NCI-H2227 treated with DMSO at 0.1 percent for 48 hours (cell line): ENCODE measurements at regions not wholly inside any gene's neighbourhood (a gene's known extent, or its start where the extent isn't known, plus 50 kb on each side); places are given as distances from the start of the nearest gene placed in this dataset.

Source experiments
- DNase-seq: peaks from one replicate; lab custom pipeline; 2025; lab: John Stamatoyannopoulos, UW

DNA sequence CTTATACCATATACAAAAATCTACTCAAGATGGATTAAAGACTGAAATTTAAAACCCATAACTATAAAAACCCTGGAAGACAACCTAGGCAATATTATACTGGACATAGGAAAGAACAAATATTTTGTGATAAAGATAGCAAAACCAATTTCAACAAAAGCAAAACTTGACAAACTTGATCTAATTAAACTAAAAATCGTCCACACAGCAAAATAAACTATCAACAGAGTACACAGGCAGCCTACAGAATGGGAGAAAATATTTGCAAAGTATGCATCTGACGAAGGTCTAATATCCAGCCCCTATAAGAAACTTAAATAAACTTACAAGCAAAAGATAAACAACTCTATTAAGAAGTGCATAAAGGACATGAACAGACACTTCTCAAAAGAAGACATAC lies 240.1 kb downstream of the HGF start:
- DNase-seq = no peak

DNA sequence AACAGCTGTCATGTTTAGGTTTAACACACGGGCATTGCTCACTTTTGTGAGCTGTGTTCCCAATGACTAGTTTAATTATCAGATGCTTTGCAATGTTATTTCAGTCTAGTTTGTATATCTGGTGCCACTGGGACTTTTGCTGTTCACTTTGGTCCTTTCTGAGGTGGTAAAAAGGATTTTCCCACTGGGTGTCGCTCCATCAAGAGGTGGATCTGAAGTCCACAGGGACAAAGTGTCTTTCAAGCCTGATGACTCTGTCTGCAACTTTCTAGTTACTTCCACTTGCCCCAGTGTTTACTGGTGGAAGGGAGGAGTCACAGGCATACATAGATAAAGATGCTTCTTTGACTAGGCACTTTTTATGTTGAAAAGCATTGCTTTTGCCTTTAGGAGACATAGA lies 242.2 kb downstream of the HGF start:
- DNase-seq = no peak

DNA sequence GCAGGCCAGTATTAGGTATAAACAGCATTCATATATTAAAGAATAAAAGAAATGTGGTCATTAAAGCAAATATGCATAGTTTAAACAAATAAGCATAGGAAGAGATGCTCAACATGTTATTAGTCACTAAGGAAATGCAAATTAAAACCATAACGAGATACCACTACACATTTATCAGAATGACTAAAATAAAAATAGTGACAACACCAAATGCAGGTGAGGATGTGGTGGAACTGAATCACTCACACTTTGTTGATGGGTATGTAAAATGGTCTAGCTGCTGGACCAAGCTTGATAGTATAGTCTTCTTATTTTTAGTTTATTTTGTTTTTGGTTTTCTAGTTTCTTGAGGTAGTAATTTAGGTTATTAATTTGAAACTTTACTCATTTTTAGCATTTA lies 242.9 kb downstream of the HGF start:
- DNase-seq = no peak

- no peak for DNase-seq
These were observed 244.0 kb downstream of the HGF start for GRCh38 chr7:81525841-81526240.

- DNase-seq = no peak
These were observed 250.0 kb downstream of the HGF start for GRCh38 chr7:81519886-81520285.

DNA sequence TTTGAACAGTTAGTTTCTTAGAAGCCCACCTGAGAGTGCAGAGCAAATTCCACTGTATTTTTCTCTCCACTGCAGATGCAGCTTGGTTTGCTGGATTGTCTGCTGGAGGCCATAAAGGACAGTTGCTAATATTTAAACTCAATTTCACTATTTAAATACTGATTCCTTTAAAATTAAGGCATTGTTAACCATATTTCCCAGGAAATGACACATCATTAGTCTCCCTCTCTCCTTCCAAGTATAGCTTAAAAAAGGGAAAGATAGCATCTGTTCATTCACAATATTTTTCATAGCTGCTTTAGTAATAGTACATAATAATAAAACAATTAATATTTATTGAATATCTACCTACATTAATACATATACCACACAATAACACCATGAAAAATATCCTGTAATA lies 252.9 kb downstream of the HGF start:
- no peak for DNase-seq

DNA sequence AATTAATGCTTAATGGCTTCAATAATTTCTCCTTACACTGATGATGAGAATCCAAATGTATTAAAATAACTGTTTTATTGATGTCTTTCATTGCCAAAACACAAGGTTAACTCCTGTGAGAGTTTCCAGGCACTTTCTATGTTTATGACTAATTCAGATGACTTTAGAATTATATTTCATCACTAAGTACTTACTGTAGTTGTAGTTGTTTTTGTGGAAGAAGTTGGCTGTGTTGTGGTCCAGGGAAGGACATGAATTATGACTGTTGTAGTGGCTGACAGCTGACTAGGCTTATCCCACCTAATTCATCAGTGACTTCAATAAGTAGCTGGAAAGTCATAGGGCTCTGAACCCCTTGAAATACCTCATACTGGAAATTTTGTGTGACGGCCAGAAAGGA lies 254.8 kb downstream of the HGF start:
- no peak for DNase-seq

GRCh38 chr7:81514546-81514945 lies 255.3 kb downstream of the HGF start:
- no peak for DNase-seq

DNA sequence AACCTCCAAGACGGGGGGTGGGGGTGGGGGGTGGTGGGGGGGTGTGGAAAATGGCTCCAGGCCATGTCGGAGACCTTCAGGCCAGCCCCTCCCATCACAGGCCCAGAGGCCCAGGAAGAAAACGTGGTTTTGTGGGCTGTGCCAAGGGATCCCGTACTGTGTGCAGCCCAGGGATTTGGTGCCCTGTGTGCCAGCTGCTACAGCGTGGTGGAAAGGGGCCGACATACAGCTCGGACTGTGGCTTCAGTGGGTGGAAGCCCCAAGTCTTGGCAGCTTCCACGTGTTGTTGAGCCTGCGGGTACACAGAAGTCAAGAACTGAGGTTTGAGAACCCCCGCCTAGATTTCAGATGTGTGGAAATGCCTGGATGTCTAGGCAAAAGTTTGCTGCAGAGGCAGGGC lies 259.7 kb downstream of the HGF start:
- no peak for DNase-seq

DNA sequence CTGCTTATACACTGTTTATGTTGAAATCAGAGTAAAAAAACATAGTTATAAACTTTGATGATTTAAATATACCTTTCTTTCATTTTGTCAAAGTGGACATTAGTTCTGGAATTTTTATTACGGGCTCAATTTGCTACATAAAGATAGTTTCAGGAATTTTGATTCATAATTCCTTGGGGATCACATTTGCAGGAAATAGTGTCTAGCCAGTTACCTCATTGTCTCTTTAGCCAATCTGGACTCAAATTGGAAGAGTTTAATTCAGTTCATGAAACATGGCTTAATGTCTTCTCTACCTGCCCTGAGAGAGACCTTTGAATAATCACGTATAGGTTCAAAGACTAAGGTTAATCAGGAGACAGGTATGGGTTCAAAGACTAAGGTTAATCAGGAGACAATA lies 262.6 kb downstream of the HGF start:
- DNase-seq = no peak

DNA sequence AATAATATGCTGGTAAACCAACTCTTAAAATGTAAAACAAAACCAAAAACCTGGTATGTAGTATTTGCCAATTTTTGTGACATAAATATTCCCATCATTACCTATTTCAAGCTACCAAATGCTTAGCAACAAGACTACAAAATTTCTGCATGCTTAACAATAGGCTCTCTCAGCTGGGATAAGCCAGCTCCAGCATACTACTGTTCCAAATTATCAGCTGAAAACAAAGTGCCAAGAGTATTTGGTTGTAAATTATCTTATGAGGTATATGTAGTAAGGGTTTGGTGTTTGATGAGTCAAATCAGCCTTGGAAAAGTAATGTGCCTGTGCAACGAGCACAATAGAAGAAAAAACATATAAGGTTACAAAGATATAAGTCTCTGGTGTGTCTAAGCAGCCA lies 263.2 kb downstream of the HGF start:
- DNase-seq = no peak

- no peak for DNase-seq
These were observed 266.1 kb downstream of the HGF start for GRCh38 chr7:81503771-81504170.

- DNase-seq = no peak
These were observed 266.5 kb downstream of the HGF start for GRCh38 chr7:81503336-81503735.

GRCh38 chr7:81501220-81501619 lies 268.6 kb downstream of the HGF start:
- DNase-seq = no peak

- no peak for DNase-seq
These were observed 269.2 kb downstream of the HGF start for GRCh38 chr7:81500631-81501030.

DNA sequence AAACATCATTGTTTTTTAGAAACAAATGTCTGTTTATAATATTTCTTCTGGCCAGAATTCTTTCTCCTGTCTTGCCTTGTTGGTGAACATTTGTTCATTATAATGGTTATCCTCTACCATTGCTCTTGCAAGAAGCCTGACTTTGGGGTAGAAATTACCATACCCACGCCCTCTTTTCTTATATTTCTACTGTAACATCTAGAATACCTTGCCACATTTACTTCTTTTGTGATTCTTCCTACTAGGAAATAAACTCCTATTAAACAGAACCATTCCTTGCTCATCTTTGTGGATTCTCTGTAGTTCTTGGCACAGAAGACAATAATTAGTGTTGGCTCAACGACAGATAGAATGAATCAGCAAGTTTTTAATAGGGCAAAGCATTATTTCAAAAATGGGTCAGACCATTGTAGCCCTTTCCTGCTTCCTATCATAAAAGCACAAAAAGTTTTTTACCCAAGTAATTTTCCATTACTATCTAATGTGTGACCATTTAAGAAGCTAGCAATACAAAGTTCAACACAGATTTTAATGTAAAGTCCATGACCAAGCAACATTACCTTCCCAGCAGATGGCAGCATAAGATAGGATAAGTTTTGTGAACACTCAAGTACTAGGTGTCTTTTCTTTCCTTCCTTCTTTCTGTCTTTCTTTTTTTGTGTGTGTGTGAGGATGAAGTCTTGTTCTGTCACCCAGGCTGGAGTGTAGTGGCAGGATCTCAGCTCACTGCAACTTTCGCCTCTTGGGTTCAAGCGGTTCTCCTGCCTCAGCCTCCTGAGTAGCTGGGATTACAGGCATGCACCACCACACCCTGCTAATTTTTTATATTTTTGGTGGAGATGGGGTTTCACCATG lies 270.4 kb downstream of the HGF start:
- DNase-seq = peak; percentile 87

- no peak for DNase-seq
These were observed 271.7 kb downstream of the HGF start for GRCh38 chr7:81498176-81498575.

DNA sequence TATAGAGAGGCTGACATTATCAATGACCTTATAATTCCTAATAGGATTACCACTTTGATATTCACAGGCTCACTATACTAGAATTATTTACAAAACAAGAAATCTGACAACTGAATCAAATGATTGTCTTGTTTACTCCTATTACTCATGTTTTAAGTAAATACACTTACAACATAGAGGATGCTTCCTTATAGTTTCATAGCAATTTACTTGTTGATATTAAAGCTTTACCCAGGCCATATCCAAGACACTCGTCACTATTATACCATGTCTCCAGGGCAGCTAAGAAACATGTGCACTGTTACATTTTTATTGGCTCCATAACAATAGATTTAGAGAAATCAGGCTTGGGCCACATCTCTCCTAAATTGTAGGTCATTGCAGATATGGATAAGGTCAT lies 276.9 kb downstream of the HGF start:
- DNase-seq = no peak

GRCh38 chr7:81492240-81492639 lies 277.6 kb downstream of the HGF start:
- no peak for DNase-seq

- DNase-seq = no peak
These were observed 278.3 kb downstream of the HGF start for GRCh38 chr7:81491573-81491972.

DNA sequence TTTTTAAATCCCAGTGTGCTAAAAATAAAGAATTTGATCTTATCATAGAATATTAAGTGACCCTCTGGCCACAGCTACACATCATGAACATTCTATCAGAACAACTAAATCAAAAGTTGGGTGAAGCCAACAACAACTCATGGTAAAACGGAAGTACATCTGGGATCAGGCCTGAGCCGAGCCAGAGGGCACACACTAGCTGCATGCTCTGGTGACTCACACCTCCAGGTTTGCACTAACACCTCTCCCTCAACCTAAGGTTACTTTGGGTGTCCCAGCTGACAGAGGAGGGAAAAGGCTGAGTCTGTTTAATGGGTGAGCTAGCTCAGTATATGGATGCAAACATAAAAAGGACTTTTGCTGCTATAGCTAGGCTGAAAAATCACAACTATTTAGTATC lies 281.6 kb downstream of the HGF start:
- DNase-seq = no peak

- no peak for DNase-seq
These were observed 282.3 kb downstream of the HGF start for GRCh38 chr7:81487516-81487915.

GRCh38 chr7:81484261-81484660 lies 285.6 kb downstream of the HGF start:
- DNase-seq = peak; percentile 87

GRCh38 chr7:81482600-81483186 lies 287.2 kb downstream of the HGF start:
- DNase-seq = peak; percentile 27
